Lower leg skin (tissue), 3 donors: ENCODE measurements at regions not wholly inside any gene's neighbourhood (a gene's known extent, or its start where the extent isn't known, plus 50 kb on each side); places are given as distances from the start of the nearest gene placed in this dataset.

ENCODE experiments used
- POLR2A ChIP-seq, 2 donors: fragments of 450-650 bp; IDR thresholded peaks; one replicate each; pipeline ENCODE4 v1.6.1; 2016 to 2017; ENCODE audit warnings: antibody characterized with exemption in 2 of 2, mild to moderate bottlenecking in 1 of 2, moderate library complexity in 1 of 2
- TF ChIP-seq, protein P1 (sequence below), 3 donors: fragments of 450-650 bp; IDR thresholded peaks; one replicate each; pipeline ENCODE4 v1.5.1; 2016; ENCODE audit warnings: antibody characterized with exemption in 3 of 3, mild to moderate bottlenecking in 3 of 3, moderate library complexity in 2 of 3

- TF ChIP-seq, protein P1, sequence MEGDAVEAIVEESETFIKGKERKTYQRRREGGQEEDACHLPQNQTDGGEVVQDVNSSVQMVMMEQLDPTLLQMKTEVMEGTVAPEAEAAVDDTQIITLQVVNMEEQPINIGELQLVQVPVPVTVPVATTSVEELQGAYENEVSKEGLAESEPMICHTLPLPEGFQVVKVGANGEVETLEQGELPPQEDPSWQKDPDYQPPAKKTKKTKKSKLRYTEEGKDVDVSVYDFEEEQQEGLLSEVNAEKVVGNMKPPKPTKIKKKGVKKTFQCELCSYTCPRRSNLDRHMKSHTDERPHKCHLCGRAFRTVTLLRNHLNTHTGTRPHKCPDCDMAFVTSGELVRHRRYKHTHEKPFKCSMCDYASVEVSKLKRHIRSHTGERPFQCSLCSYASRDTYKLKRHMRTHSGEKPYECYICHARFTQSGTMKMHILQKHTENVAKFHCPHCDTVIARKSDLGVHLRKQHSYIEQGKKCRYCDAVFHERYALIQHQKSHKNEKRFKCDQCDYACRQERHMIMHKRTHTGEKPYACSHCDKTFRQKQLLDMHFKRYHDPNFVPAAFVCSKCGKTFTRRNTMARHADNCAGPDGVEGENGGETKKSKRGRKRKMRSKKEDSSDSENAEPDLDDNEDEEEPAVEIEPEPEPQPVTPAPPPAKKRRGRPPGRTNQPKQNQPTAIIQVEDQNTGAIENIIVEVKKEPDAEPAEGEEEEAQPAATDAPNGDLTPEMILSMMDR (IDR thresholded peaks at IDR 0.05), result no peak
- TF ChIP-seq POLR2A (IDR thresholded peaks at IDR 0.05), result no peak
Observed at GRCh38 chr7:68058014-68058413, 1061.4 kb downstream of the TYW1 start.
